Body of pancreas (tissue), 4 donors: ENCODE measurements at regions not wholly inside any gene's neighbourhood (a gene's known extent, or its start where the extent isn't known, plus 50 kb on each side); places are given as distances from the start of the nearest gene placed in this dataset.

Experiments used
- POLR2A ChIP-seq, 3 donors: fragments of 450-650 bp; IDR thresholded peaks; one replicate each; pipeline ENCODE4 v1.6.1; 2016; ENCODE audit warnings: antibody characterized with exemption in 3 of 3, mild to moderate bottlenecking in 2 of 3
- TF ChIP-seq, protein P1 (sequence below), 7 experiments: fragments of 450-650 bp in 4 of 7; fragments of 200-600 bp in 3 of 7; sonication (generic) in 3 of 7; IDR thresholded peaks; one replicate each; pipeline ENCODE4 v1.5.1; 2016 to 2019; ENCODE audit warnings: antibody characterized with exemption in 7 of 7

DNA sequence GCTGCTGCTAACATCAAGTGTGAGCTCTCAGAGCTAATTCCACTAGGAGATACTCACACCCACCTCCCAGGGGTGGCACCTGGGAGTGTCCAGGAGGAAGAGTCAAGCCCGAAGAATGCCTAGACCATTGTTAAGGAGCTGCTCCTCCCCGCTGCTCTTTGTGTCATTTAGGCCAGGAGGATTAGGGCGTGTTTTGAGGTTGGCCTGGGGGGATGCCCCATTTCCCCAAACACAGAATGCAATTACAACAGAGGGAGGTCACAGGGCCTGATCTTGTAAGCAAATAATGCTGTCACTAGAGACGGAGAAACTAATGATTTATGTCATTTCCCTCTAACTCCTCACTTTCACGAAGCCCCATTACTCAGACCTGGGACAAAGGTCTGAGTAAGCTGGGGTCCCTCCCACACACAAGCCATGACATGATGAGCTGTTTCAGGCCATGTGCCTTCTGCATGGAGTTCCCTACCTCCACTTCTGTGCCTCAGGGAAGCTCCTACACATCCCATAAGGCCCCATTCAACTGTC, 312.5 kb downstream of the ACTL7B start:
- no peak for TF ChIP-seq POLR2A (IDR thresholded peaks at IDR 0.05)
- TF ChIP-seq, protein P1, sequence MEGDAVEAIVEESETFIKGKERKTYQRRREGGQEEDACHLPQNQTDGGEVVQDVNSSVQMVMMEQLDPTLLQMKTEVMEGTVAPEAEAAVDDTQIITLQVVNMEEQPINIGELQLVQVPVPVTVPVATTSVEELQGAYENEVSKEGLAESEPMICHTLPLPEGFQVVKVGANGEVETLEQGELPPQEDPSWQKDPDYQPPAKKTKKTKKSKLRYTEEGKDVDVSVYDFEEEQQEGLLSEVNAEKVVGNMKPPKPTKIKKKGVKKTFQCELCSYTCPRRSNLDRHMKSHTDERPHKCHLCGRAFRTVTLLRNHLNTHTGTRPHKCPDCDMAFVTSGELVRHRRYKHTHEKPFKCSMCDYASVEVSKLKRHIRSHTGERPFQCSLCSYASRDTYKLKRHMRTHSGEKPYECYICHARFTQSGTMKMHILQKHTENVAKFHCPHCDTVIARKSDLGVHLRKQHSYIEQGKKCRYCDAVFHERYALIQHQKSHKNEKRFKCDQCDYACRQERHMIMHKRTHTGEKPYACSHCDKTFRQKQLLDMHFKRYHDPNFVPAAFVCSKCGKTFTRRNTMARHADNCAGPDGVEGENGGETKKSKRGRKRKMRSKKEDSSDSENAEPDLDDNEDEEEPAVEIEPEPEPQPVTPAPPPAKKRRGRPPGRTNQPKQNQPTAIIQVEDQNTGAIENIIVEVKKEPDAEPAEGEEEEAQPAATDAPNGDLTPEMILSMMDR (IDR thresholded peaks at IDR 0.05), result no peak
